ENCODE measurements at regions not wholly inside any gene's neighbourhood (a gene's known extent, or its start where the extent isn't known, plus 50 kb on each side); places are given as distances from the start of the nearest gene placed in this dataset.

GRCh38 chr5:6188344-6188743 is 190.0 kb downstream of the MED10 start:
- H3K27me3 ChIP-seq (ENCODE audit: control insufficient read depth in 2 of 2, insufficient read depth in 2 of 2, low read length in 2 of 2) = no peaks in the 10 kb centered on the region
- intact Hi-C loops (cut with micrococcal nuclease) = no loop called here
- H3K9me3 ChIP-seq (ENCODE audit: control insufficient read depth in 2 of 3, low read length in 3 of 3) = no peaks in the 10 kb centered on the region
- Mint-ChIP-seq H3K36me3 (no peaks in the 10 kb centered on the region), H3K4me3 (no peak overlapping the region), H3K27ac (no peak overlapping the region), H3K27me3 (peaks cover 0 to 20% (median 4%) of the 10 kb centered on the region in 5 donors), H3K4me1 (no peaks in the 10 kb centered on the region), H3K9me3 (peaks cover 0 to 9% (median 0%) of the 10 kb centered on the region in 11 donors)
- CTCF ChIA-PET = no interaction called here
- no peaks in the 10 kb centered on the region for H3K4me1 ChIP-seq (ENCODE audit: control insufficient read depth in 2 of 2, insufficient read depth in 2 of 2, low read length in 2 of 2)
- no peak for DNase-seq
- POLR2A ChIA-PET = no interaction called here
- no peak for ATAC-seq
- H3K27ac ChIP-seq (ENCODE audit: low read depth, low read length) = no peak overlapping the region
- no peaks in the 10 kb centered on the region for H3K36me3 ChIP-seq (ENCODE audit: control insufficient read depth in 2 of 3, insufficient read depth in 3 of 3, low read length in 3 of 3)
- H3K4me3 ChIP-seq (ENCODE audit: low read length) = no peak overlapping the region

DNA sequence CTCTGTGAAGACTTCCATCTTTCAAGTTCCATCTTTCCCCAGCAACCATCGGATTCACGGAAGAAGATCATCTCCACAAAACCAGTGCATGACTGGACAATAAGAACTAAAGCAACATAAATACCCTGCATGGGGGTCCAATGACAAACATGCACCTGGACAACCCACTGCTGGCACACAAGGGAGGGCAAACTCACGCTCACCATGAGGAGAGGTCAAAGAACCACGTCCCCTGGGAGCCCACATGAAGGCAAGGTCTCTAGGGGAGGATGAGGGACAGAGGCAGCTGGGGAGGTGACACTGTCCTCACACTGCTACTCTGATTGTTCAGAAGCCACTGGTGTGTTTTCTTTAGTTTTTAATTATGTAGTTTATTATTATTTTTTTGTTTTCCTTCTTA is 190.8 kb downstream of the MED10 start:
- H3K4me3 ChIP-seq (ENCODE audit: low read length) = no peak overlapping the region
- peaks cover 0 to 9% (median 0%) of the 10 kb centered on the region in 11 donors for H3K9me3 Mint-ChIP-seq
- ChIA-PET CTCF (no interaction called here), POLR2A (no interaction called here)
- ATAC-seq = no peak
- no peaks in the 10 kb centered on the region for H3K36me3 ChIP-seq (ENCODE audit: control insufficient read depth in 2 of 3, insufficient read depth in 3 of 3, low read length in 3 of 3)
- no peak for DNase-seq
- H3K27me3 ChIP-seq (ENCODE audit: control insufficient read depth in 2 of 2, insufficient read depth in 2 of 2, low read length in 2 of 2) = no peaks in the 10 kb centered on the region
- H3K4me1 Mint-ChIP-seq = no peaks in the 10 kb centered on the region
- H3K9me3 ChIP-seq (ENCODE audit: control insufficient read depth in 2 of 3, low read length in 3 of 3) = no peaks in the 10 kb centered on the region
- H3K36me3 Mint-ChIP-seq = no peaks in the 10 kb centered on the region
- peaks cover 0 to 16% (median 4%) of the 10 kb centered on the region in 5 donors for H3K27me3 Mint-ChIP-seq
- H3K4me3 Mint-ChIP-seq = no peak overlapping the region
- H3K4me1 ChIP-seq (ENCODE audit: control insufficient read depth in 2 of 2, insufficient read depth in 2 of 2, low read length in 2 of 2) = no peaks in the 10 kb centered on the region
- intact Hi-C loops (cut with micrococcal nuclease) = no loop called here
- H3K27ac Mint-ChIP-seq = no peak overlapping the region
- no peak overlapping the region for H3K27ac ChIP-seq (ENCODE audit: low read depth, low read length)

GRCh38 chr5:6185574-6185973 is 192.8 kb downstream of the MED10 start:
- ATAC-seq = no peak
- H3K4me3 ChIP-seq (ENCODE audit: low read length) = no peak overlapping the region
- intact Hi-C loops (cut with micrococcal nuclease) = no loop called here
- peaks cover 0 to 2% (median 0%) of the 10 kb centered on the region in 7 donors for H3K4me1 Mint-ChIP-seq
- no peak overlapping the region for H3K27ac Mint-ChIP-seq
- H3K36me3 Mint-ChIP-seq = no peaks in the 10 kb centered on the region
- peaks cover 0 to 26% (median 11%) of the 10 kb centered on the region in 5 donors for H3K27me3 Mint-ChIP-seq
- ChIA-PET POLR2A (no interaction called here), CTCF (no interaction called here)
- peaks cover 0 to 9% (median 0%) of the 10 kb centered on the region in 11 donors for H3K9me3 Mint-ChIP-seq
- H3K36me3 ChIP-seq (ENCODE audit: control insufficient read depth in 2 of 3, insufficient read depth in 3 of 3, low read length in 3 of 3) = no peaks in the 10 kb centered on the region
- H3K4me3 Mint-ChIP-seq = no peak overlapping the region
- no peak for DNase-seq
- no peak overlapping the region for H3K27ac ChIP-seq (ENCODE audit: low read depth, low read length)
- H3K4me1 ChIP-seq (ENCODE audit: control insufficient read depth in 2 of 2, insufficient read depth in 2 of 2, low read length in 2 of 2) = no peaks in the 10 kb centered on the region
- H3K9me3 ChIP-seq (ENCODE audit: control insufficient read depth in 2 of 3, low read length in 3 of 3) = no peaks in the 10 kb centered on the region
- no peaks in the 10 kb centered on the region for H3K27me3 ChIP-seq (ENCODE audit: control insufficient read depth in 2 of 2, insufficient read depth in 2 of 2, low read length in 2 of 2)

GRCh38 chr5:6184481-6184880 is 193.9 kb downstream of the MED10 start:
- Histone ChIP-seq H3K4me1 (ENCODE audit: control insufficient read depth in 2 of 2, insufficient read depth in 2 of 2, low read length in 2 of 2) (no peaks in the 10 kb centered on the region), H3K9me3 (ENCODE audit: control insufficient read depth in 2 of 3, low read length in 3 of 3) (no peaks in the 10 kb centered on the region), H3K36me3 (ENCODE audit: control insufficient read depth in 2 of 3, insufficient read depth in 3 of 3, low read length in 3 of 3) (no peaks in the 10 kb centered on the region), H3K4me3 (ENCODE audit: low read length) (no peak overlapping the region), H3K27ac (ENCODE audit: low read depth, low read length) (no peak overlapping the region), H3K27me3 (ENCODE audit: control insufficient read depth in 2 of 2, insufficient read depth in 2 of 2, low read length in 2 of 2) (no peaks in the 10 kb centered on the region)
- ChIA-PET POLR2A (no interaction called here), CTCF (no interaction called here)
- ATAC-seq (peak; percentile 16), DNase-seq (no peak)
- Mint-ChIP-seq H3K4me3 (no peak overlapping the region), H3K27me3 (peaks cover 0 to 26% (median 11%) of the 10 kb centered on the region in 5 donors), H3K4me1 (peaks cover 0 to 2% (median 0%) of the 10 kb centered on the region in 7 donors), H3K27ac (no peak overlapping the region), H3K9me3 (peaks cover 0 to 9% (median 0%) of the 10 kb centered on the region in 11 donors), H3K36me3 (no peaks in the 10 kb centered on the region)
- intact Hi-C loops (cut with micrococcal nuclease) = no loop called here

DNA sequence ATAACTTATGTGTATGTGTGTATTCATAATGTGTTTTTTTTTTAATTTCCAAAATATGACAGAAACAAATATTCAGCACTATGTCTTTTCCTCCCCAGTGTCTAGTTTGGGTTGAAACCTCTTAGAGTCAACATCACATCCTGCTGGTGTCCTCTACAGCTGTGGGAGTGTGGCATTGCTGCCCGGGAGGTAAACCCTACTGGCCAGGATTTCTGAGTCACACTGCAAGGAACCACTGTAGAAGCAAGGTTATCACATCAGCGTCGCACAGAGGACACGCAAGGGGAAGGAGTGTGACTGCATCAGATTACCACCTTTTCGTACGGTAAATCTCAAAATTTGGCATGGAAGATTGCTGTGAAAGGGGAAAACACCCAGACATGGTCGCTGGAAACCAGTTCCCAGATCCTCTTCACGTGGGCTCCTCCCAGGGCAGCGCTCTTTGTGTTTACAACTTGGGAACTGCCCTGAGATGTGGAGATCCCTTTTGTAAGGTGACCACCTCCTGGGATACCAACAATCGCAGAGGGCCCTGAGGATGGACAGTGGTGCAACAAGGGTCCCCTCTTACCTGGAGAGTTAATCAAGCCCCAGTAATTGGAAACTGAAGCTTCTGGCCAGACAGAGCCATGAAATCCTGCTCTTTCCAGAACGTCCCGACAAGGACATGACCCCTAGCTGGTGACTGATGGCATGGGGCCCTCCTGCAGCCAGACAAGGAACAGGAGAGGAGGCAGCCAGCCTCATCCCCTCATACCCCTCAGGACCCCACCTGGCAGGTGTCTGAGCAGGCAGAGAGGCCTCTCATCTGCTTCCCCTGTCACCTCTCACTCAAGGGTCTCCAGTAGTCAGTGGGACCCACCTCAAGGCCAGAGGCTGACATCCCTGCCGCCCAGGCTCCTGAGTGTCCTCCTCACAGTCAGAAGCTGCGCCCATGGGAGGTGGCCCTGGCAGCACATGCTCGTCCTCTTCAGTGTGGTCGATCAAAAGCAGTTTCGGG is 194.7 kb downstream of the MED10 start:
- ChIA-PET POLR2A (no interaction called here), CTCF (no interaction called here)
- Histone ChIP-seq H3K4me3 (ENCODE audit: low read length) (no peak overlapping the region), H3K27ac (ENCODE audit: low read depth, low read length) (no peak overlapping the region), H3K36me3 (ENCODE audit: control insufficient read depth in 2 of 3, insufficient read depth in 3 of 3, low read length in 3 of 3) (no peaks in the 10 kb centered on the region), H3K4me1 (ENCODE audit: control insufficient read depth in 2 of 2, insufficient read depth in 2 of 2, low read length in 2 of 2) (no peaks in the 10 kb centered on the region), H3K9me3 (ENCODE audit: control insufficient read depth in 2 of 3, low read length in 3 of 3) (no peaks in the 10 kb centered on the region), H3K27me3 (ENCODE audit: control insufficient read depth in 2 of 2, insufficient read depth in 2 of 2, low read length in 2 of 2) (no peaks in the 10 kb centered on the region)
- Mint-ChIP-seq H3K27ac (no peak overlapping the region), H3K4me3 (no peak overlapping the region), H3K27me3 (peaks cover 0 to 26% (median 14%) of the 10 kb centered on the region in 5 donors), H3K9me3 (peaks cover 0 to 9% (median 0%) of the 10 kb centered on the region in 11 donors), H3K36me3 (no peaks in the 10 kb centered on the region), H3K4me1 (peaks cover 0 to 3% (median 0%) of the 10 kb centered on the region in 7 donors)
- intact Hi-C loops (cut with micrococcal nuclease) = no loop called here
- ATAC-seq = no peak
- no peak for DNase-seq

DNA sequence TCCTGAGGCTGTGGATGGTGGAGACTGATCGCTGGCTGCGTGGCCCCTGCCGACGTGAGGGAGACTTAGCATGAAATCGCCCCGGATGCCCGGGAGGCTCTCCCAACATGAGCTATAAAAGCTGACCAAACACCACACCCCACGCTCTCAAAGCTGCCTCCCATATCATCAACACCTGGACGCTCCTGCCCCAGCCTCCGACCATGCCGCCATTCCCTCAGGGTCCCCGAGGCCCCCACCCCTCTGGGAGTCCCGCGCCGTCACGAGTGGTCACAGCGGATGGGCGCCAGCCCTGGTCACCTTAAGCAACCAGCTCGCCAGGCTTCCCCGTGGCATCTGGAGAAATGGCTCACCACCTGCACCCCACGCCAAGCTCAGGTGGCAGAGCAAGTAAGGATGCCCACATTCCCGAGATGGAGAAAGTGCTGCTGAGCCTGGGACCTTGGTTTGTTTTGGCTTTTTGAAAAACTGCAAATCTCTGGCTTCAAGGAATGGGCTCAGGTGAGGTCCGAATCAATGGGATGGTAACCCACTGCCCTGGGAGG is 196.0 kb downstream of the MED10 start:
- H3K4me1 ChIP-seq (ENCODE audit: control insufficient read depth in 2 of 2, insufficient read depth in 2 of 2, low read length in 2 of 2) = no peaks in the 10 kb centered on the region

More for the DNA sequence above, 196.0 kb downstream of the MED10 start:
- Histone ChIP-seq H3K27me3 (ENCODE audit: control insufficient read depth in 2 of 2, insufficient read depth in 2 of 2, low read length in 2 of 2) (no peaks in the 10 kb centered on the region), H3K36me3 (ENCODE audit: control insufficient read depth in 2 of 3, insufficient read depth in 3 of 3, low read length in 3 of 3) (no peaks in the 10 kb centered on the region), H3K4me3 (ENCODE audit: low read length) (no peak overlapping the region), H3K27ac (ENCODE audit: low read depth, low read length) (no peak overlapping the region), H3K9me3 (ENCODE audit: control insufficient read depth in 2 of 3, low read length in 3 of 3) (no peaks in the 10 kb centered on the region)
- CTCF ChIA-PET = no interaction called here
- Mint-ChIP-seq H3K36me3 (no peaks in the 10 kb centered on the region), H3K4me3 (no peak overlapping the region), H3K27me3 (peaks cover 0 to 28% (median 13%) of the 10 kb centered on the region in 5 donors), H3K4me1 (peaks cover 0 to 3% (median 0%) of the 10 kb centered on the region in 7 donors), H3K9me3 (peaks cover 0 to 7% (median 0%) of the 10 kb centered on the region in 11 donors), H3K27ac (no peak overlapping the region)
- DNase-seq (no peak), ATAC-seq (no peak)
- intact Hi-C loops (cut with micrococcal nuclease) = no loop called here
- POLR2A ChIA-PET = no interaction called here

All from naive thymus-derived CD4-positive, alpha-beta T cell (primary cell).